DMS79 (cell line): ENCODE measurements at regions not wholly inside any gene's neighbourhood (a gene's known extent, or its start where the extent isn't known, plus 50 kb on each side); places are given as distances from the start of the nearest gene placed in this dataset.
A peak's percentile ranks its signal among the peaks of the same experiment; 100 is the strongest.

Experiments
- DNase-seq: peaks from one replicate; lab custom pipeline; 2025; lab: John Stamatoyannopoulos, UW

DNA sequence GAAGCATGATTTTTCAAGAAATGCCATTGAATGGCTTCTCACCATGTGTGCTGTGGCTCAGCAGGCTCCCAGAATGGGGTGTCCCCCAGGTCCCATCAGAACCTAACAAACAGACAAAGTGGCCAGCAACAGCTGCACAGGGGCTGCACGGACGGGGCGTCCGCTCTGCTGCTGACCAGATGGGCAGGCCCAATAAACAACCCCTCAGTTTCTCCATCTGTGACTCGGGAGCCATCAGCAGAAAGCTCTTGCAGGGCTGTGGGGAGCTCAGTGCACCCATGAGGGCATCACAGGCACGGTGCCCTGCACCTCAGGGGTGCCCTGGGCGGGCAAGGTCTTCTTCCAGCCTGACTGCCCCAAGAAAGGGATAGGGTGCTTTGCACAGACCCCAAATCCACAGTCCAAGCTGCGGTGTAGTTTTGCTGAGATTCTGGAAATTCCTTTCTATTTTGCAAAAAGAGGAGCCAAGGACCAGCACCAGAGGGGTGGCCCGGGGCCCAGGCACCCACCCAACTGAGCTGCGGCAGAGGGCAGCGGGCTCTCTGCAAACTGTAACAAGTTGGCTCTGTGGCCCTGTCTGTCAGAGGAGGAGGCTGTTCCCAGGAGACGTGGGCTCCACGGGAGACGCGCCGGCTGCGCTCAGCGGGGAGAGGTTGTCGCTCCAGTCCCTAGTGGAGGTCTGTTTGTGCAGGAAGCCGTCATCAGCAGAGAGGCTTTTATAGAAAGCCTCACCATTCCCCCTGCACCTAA lies 138.7 kb upstream of the PPP1R26 start:
- DNase-seq = no peak

DNA sequence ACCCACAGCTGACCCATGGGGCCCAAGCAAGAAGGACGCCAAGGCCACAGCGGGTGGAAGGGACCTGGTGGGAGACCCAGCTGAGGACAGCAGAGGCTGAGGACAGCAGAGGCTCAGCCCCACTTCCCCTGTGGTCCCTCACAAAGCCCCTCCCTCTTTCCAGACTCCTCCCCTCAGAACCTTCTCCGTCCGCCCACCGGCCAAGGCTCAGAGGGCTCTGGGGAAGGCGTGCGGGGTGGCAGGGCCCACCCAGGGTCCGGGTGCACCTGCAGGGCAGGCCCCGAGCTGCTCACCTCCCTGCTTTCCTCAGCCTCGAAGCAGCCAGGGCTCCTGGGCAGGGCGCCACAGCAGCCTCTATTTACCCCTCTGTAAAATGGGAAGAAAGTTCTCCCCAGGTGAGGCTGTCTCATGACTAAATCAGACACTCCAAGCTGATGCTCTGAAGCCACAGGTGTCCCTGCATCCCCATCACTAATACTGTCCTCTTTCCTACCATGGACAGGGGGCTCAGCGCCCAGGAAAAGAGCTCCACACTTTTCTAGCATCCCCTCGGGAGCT lies 137.9 kb upstream of the PPP1R26 start:
- no peak for DNase-seq

DNA sequence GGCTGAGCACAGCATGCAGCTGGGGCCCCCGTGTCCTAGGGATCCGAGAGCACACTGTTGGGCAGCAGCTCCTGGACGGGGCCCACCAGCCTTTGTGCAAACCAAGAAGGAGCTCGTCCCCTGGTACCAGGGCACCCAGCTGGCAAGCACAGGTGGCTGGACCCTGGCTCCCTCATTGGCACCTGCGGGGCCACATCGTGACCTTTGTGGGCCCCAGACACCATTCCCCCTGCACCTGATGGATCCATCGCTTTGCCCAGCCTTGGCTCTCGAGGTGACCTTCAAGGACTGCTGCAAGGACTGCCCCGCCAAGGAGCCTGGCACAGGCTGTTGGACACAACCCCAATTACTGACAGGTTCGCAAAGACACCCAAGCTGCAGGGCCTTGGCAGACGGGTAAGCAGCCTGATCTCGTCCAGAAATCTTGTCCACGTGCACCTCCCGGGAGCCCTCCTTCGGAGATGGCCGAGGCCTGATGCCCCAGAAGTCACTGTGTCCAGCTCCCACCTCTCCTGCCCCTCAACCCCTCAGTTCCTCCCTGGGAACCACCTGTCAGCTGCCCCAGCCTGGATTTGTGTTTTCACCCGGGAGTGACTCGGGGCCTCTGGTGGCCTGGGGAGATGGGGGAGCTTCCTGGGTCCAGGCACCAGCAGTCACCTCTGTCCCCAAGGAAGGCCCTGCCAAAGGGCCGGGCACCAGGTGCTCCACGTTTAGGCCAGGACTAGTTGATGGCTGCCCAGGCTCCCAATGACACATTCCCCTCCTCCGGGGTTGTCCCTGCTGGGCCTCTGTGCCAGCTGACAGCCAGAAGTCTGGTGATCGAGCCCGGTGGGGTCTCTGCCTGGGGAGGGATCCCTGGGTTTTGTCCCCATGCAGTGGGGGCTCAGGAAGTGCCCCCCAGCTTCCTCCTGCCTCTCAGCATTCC lies 137.1 kb upstream of the PPP1R26 start:
- no peak for DNase-seq

DNA sequence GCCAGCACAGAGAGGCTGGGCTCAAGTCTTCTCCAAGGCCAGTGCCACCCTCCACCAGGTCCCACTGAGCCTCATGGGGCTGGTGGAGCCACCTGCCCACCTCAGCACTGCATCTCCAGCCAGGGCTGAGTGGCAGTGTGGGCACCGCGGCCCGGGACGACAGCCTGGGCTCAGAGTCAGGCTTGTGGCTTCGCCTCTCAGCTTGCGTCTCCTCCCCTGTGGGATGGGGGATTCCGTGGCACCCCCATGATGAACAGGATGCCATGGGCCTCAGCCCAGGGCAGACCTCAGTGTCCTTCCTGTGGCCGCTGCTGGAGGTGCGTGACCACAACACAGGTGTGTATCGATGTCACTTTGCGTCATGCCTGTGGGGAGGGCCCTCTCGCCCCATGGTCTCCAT lies 136.4 kb upstream of the PPP1R26 start:
- DNase-seq = no peak

DNA sequence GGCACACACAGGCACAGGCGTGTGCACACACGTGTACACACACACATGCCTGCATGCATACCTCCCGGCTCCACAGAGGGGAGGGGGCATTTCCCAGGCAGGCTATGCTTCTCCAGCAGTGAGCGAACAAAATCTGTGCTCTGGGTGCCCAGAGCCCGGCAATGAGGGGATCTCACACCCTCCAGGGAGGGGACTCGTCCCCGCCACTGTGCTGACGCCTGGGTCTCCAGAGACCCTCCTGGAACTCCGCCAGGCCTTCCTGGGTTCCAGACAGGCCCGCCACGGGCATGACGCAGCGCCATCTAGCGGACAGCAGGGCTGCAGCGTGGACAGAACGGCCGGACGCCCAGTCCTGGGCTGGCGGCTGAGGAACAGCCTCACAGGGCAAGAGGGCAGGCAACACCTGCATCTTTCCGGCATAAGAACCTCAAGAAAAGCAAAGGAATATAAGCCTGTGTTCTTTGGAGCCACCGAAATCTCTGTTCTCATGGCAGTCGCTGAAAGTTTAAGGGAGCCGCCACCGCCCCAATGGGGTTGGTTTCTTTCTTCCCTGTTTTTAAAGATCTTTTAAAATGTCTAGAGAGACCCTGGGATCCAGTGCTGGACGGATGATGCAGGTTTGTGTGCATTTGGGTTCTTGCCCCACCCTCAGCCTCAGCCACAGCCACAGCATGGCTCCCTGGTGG lies 135.6 kb upstream of the PPP1R26 start:
- DNase-seq = peak; percentile 46

DNA sequence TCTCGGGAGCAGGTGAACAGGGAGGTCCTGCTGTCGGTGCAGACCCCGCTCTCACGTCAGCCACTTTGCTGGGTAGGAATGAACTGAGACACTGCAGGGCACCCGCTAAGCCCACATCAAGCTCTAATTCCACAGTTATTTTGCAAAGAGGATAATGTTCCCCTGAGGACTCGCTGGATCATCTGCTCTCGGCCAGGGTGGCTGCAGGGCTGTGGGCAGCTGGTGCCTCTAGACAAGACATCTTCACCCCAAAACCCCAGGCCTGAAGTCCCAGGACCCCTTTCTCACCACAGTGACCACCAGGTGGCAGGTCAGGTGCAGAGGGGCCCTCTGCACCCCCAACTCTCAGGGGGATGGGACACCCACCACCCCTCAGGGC lies 135.1 kb upstream of the PPP1R26 start:
- no peak for DNase-seq

DNA sequence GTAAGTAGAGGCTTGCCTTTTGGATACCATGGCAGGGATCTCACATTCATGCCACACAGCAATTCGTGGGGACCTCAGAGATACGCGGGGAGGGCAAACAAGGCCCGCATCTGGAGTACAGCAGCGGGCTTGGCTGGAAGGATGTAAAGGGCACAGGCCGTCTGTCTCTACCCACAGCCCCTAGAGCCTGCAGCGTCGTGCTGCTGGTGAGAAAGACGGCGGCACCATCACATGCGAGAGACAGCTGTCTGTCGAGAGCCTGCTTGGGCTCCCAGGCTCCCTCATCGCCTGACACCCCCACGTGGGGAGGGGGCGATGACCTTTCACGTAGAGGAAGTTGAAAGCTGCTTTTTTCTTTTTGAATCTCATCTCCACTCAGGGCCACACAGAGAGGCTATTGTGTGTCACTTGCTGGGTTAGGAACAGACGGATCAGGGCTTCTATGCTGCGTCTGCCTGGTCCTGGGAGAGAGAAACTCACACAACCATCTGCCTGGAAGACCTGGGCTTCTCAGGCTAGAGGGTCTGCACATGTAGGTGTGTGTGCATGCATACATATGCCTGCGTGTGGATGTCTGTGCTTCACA lies 134.6 kb upstream of the PPP1R26 start:
- no peak for DNase-seq

DNA sequence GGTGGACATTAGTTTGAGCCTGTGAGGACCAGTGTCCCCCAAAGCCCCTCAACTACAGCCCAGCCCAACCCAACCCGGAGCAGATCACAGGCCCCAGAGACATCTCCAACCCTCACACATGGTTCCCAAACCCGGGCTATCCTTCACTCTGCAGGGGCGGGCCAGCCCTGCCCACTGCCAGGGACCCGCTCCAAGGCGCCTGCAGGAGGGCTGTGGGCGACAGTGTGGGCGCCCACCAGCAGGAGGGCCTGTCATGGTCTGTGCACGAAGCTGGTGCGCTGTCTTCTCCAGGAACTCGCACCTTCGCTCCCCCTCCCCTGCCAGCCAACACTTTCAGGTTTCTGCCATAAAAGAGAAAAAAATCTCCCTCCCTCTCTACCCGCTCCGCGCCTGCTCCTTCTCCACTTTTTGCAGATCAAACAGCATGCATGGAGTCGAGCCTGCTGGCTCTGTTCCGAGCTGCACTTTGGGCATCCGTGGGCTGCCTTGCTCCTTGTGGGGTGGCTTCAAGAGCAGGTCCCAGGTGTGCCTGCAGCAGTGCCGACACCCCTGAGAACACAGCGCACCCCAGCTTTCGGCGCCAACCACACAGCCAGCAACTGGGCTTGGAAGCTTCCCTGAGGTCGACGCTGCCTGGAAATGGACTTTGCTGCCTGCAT lies 133.7 kb upstream of the PPP1R26 start:
- DNase-seq = no peak

DNA sequence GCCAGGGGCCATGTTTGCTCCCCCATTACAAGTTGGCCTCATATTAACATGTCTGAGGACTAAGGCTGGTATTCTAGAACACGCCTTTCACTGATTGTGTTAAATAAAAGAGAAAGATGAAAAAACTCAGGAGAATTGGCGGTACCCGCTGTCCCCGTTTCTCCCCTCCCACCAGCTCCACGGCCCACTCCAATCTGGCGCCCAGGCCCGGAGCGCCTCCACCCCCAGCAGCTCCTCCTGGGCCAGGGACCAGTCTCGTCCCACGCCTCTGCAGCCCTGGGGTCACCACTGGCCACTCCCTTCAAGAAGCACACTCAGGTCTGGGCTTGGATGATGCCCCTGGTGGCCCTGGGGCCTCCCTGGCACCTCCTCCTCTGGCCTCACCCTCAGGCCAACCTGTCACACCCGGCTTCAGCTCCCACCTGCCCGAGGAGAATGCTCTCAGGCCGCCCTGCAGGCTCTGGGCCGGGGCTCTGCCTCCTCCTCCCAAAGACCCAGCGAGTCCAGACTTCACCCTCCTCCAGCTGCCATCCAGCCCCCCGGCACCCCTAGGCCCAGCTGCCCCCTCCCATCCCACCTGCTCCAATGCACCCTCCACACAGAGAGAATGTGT lies 133.0 kb upstream of the PPP1R26 start:
- DNase-seq = no peak

DNA sequence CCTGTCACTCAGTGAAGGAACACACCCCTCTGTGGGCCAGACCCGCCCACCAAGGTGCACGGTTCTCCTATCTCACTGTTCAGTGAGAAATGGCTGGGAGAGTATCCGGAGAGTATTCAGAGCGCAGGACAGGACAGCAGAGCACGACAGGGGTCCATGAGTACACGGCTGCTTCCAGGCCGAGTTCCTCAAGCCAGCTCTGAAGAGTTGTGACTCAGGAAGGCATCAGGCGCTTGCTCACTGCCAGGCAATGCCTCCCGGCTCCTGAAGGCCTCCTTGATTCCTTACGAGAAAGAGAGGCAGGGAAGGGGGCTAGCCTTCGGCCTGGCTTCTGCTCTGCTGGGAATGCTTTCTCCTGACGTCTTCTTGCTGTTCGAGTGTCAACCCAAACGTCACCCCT lies 132.1 kb upstream of the PPP1R26 start:
- DNase-seq = no peak

DNA sequence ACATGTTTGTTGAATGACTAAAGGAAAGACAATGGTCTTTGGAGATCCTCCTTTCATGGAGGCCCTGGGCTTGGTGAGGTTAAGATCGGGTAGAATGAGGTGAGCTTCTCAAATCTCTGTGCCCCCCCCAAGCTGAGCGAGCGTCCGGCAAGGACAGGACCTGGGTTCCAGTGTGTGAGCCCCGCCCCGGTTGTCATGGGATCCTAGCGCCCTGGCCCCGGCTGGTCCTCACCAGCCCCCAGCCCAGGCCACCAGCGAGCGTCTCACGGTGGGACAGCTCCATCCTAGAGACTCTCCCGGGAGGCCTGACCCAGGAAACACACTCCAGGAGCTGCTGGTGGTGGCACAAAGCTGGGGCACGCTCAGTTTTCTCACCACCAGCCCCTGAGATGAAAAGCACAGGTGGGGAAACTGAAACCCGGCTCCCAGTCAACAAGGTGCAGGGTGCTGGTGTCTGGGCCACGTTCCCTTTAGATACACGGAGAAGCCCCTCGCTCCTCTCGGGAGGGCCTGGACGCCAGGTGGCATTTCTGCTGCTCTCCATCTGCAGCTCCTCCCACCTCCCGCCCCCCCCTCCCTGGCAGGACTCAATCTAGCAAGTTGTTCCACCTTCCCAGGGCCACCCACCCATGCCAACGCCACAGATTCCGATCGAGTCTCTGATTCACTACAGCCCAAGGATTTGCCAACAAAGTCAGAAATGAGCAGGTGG lies 131.3 kb upstream of the PPP1R26 start:
- DNase-seq = no peak

DNA sequence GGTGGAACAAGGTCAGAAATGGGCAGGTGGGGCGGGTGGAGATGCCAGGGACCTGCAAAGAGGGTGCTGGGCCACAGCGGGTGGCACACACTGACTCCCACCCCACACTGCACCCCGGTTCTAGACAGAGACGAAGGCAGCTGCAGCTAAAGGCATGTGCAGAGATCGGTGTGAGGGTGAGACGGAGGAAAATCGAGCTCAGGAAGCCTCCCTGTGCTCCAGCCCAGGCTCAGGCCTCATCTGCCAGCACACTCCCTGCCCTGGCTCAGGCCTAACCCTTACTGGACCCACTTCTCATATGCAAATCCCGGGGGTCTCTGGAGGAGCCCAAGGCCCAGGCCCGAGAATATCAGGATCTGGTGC lies 130.8 kb upstream of the PPP1R26 start:
- DNase-seq = no peak

DNA sequence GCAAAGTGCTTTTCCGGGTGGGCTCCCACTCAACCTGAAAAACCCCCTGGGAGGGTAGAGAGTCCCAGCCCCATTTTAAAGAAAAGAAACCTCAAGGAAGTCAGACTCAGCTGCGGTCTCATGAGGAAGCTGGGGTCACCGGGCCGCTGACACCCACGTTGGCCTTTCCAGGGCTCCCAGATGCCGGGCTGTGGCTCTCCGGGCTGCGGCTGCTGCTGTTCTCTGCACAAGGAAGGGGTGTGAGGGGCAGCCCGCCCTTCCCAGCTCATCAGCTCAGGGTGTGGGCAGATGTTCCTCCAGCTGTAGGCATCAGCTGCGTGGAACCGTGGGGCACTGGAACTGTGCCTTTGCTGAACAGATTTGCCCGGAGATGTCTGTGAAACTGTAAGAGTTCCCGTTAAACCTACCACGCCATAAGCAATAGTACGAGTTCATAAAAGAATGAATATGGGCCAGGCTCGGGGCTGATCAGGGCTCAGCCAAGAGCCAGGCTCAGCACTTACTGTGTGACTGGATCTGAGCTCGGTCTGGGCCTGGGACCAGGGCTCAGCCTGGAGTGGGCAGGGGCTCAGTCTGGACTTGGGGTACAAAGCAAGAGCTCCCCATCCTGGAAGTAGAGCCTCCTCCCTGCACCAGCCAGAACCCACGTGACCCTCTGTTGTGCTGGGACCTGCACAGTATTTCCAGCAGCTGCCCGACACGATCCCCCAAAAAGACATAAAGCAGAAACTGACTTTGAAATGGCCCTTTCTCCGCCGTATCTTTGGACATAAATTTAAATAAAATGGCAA lies 130.2 kb upstream of the PPP1R26 start:
- no peak for DNase-seq

DNA sequence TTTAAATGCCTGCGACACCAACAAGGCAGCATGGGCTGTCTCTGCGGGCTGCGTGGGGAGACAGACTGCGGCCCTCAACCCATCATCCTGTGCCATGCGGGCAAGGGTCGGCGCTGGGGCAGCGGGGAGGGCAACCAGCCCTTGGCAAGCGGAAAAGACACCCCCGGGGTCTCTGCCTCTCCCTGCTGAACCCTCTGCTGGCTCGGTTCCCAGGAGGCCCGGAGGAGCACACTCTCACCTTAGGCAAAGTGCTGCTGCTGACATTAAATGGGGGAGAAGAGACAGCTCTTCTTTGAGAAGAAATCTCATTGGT lies 129.6 kb upstream of the PPP1R26 start:
- DNase-seq = peak; percentile 71

DNA sequence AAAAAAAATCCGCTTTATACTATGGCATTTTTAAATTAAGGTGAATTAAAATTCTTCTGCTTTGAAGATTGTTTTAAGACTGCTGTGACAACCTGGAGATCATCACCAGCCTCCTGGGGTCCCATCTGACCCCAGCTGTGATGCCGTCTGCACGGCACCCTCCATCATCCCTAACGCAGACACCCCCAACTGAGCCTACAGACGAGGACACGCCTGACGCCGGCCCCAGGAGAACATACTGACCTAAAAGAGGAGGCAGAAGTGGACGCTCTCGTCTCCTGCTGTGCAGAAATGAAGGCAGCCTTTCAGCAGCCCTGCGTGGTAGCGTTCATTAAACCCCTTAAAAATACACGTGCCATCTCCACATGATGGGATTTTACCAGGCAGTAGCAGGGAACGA lies 125.6 kb upstream of the PPP1R26 start:
- no peak for DNase-seq

DNA sequence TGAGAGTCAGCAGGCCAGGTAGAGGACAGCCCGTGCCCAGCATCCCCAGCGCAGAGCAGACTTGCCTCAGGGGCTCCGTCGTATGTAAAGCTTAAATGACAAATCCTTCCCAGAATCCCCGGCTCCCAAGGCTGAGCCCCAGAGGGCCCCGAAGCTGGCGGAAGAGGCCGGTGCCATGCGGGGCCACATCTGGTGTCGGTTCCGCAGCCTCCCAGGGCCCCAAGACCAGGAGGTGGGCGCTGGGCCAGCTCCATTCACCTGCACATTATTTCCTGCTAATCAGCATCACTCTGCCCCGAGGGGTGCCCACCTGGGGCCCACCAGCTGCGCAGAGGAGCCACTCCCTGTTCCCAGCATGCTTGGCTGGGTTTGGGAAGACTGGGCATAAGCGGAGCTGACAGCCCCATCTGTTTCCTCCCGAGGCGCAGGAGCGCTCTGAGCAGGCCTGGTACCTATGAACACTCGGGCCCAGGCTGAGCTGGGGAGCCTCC lies 124.0 kb upstream of the PPP1R26 start:
- DNase-seq = peak; percentile 2

DNA sequence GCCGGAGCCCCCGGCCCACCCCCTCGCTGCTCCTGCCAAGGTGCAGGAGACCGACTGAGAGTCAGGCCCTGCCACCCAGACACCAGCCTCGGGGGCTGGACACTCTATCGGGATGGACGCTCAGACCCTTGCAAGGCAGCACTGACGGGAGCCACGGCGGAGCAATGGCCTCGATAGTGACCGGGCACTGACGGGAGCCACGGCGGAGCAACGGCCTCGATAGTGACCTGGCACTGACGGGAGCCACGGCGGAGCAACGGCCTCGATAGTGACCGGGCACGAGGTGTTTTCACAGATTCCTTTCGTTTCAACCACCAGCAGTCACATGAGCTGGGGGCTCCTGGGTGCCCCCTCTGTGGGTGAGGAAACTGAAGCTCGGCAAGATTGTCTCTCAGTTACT lies 123.6 kb upstream of the PPP1R26 start:
- no peak for DNase-seq

DNA sequence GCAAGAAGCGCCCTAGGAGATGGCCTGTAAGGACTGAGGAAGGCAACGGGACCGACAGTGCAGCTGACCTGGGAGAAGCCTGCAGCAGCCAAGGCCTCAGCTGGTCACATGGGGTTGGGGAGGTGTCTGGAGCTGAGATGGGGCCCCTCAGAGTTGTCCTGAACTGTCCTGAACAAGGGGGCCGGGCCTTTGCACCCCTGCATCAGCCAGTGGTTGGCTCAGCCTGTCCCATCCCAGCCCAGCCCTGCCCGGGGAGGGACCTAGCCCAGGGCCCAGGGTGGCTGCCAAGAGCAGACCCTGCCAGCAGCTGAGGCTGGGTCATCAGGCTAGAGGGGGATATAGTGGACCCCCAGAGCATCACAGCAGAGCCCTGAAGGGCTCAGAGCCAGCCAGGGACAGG lies 122.8 kb upstream of the PPP1R26 start:
- DNase-seq = no peak

DNA sequence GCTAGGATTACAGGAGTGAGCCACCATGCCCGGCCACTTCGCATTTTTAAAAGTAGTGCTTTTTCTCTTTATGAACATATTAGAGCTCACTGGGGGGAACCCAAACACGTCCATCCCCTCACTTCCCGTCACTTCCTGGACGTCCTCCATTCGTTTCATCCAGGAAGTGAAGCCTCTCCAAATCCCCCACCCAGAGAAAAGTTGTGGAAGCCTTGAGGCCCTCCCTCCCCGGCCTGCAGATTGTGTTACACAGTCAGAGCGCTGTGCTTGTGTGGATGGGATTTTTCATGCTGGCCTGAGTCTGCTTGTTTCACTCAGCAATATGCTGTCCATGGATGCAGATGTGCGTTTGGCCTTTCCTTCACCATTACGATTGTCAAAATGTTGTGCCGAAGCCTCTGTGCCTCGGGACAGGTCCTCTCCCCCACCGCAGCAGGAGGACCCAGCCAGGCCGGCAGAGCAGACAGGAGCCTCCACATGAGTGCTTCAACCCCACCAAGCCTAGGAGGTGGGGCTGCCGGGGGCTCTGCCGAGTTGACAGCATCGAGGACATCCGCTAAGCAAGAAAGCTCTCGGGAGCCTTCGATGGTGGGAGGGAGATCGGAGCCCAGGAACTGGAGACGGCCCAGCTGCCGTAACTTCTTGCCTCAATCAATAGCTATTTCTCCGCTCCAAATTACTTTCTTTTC lies 121.6 kb upstream of the PPP1R26 start:
- DNase-seq = no peak
